Sigmoid colon (tissue), 6 donors: ENCODE measurements at regions not wholly inside any gene's neighbourhood (a gene's known extent, or its start where the extent isn't known, plus 50 kb on each side); places are given as distances from the start of the nearest gene placed in this dataset.

Experiments used
- DNase-seq: peaks from one replicate; pipeline ENCODE4 v3.0.0-alpha.2; 2019
- H3K27ac ChIP-seq, 4 donors: fragments of 200-600 bp; sonication (generic); one replicate each; pipeline ENCODE4 v1.5.1; 2016 to 2019; ENCODE audit warnings: mild to moderate bottlenecking in 1 of 4
- H3K27me3 ChIP-seq, 3 donors: fragments of 200-600 bp; sonication (generic); one replicate each; pipeline ENCODE4 v1.5.1; 2019; ENCODE audit warnings: mild to moderate bottlenecking in 1 of 3
- H3K36me3 ChIP-seq, 4 donors: fragments of 200-600 bp; sonication (generic); one replicate each; pipeline ENCODE4 v1.5.1; 2016 to 2019
- H3K4me1 ChIP-seq, 4 donors: fragments of 200-600 bp; sonication (generic); one replicate each; pipeline ENCODE4 v1.5.1; 2017 to 2019
- H3K4me3 ChIP-seq, 4 donors: fragments of 200-600 bp; sonication (generic); one replicate each; pipeline ENCODE4 v1.5.1; 2017 to 2019; ENCODE audit warnings: mild to moderate bottlenecking in 2 of 4, moderate library complexity in 1 of 4
- H3K9me3 ChIP-seq, 4 donors: fragments of 200-600 bp in 3 of 4; sonication (generic) in 3 of 4; one replicate each; pipeline versions ENCODE4 v1.5.1 to v1.6.1; 2013 to 2019
- CTCF ChIP-seq, 4 experiments: fragments of 450-650 bp in 3 of 4; fragments of 200-600 bp in 1 of 4; IDR thresholded peaks; one replicate each; pipeline ENCODE4 v1.5.1; 2016 to 2019; ENCODE audit warnings: antibody characterized with exemption in 4 of 4, mild to moderate bottlenecking in 3 of 4, moderate library complexity in 2 of 4
- EP300 ChIP-seq, 4 donors: sonication (generic); formaldehyde crosslinking; IDR thresholded peaks; one replicate each; pipeline ENCODE4 v1.6.1; 2017; ENCODE audit warnings: antibody characterized with exemption in 4 of 4
- POLR2A ChIP-seq, 2 donors: fragments of 450-650 bp; IDR thresholded peaks; one replicate each; pipeline ENCODE4 v1.6.1; 2016; ENCODE audit warnings: antibody characterized with exemption in 2 of 2, mild to moderate bottlenecking in 2 of 2, moderate library complexity in 2 of 2
- POLR2AphosphoS5 ChIP-seq, 4 donors: sonication (generic); formaldehyde crosslinking; IDR thresholded peaks; one replicate each; pipeline ENCODE4 v1.6.1; 2017; ENCODE audit warnings: antibody characterized with exemption in 4 of 4
- WGBS, 2 donors: extraction: QIAGEN DNeasy Blood & Tissue Kit; methylation state at CpG; one replicate each; pipeline ENCODE4 v1.1.7; 2013; 5-methylcytosine and 5-hydroxymethylcytosine counted together
- intact Hi-C: fragments of 100-400 bp; cut with DNase I; formaldehyde crosslinking; loops from one replicate; pipeline ENCODE4 v1.15.1; 2023
- donor health status: healthy with polysubstance abuse.
- donor health status: healthy.

- Histone ChIP-seq H3K4me1 (no peaks in the 10 kb centered on the region), H3K36me3 (no peaks in the 10 kb centered on the region), H3K4me3 (no peak overlapping the region), H3K9me3 (peaks cover 0 to 1% (median 0%) of the 10 kb centered on the region in 4 donors), H3K27ac (no peak overlapping the region), H3K27me3 (no peaks in the 10 kb centered on the region)
- intact Hi-C loops = no loop called here
- DNase-seq = no peak
- TF ChIP-seq CTCF (IDR thresholded peaks at IDR 0.05) = no peak
- TF ChIP-seq POLR2AphosphoS5 (IDR thresholded peaks at IDR 0.05) = no peak
- TF ChIP-seq POLR2A (IDR thresholded peaks at IDR 0.05) = no peak
- no peak for TF ChIP-seq EP300 (IDR thresholded peaks at IDR 0.05)
These were observed 85.8 kb upstream of the ST6GALNAC5 start for GRCh38 chr1:76781447-76781846.

GRCh38 chr1:76782809-76783208 is 84.5 kb upstream of the ST6GALNAC5 start:
- intact Hi-C loops = no loop called here

GRCh38 chr1:76784502-76784901 is 82.8 kb upstream of the ST6GALNAC5 start:
- H3K9me3 ChIP-seq = peaks cover 0 to 1% (median 0%) of the 10 kb centered on the region in 4 donors
- no peaks in the 10 kb centered on the region for H3K27me3 ChIP-seq
- H3K36me3 ChIP-seq = no peaks in the 10 kb centered on the region
- intact Hi-C loops = no loop called here
- no peak for DNase-seq
- no peak overlapping the region for H3K4me3 ChIP-seq
- no peaks in the 10 kb centered on the region for H3K4me1 ChIP-seq
- no peak overlapping the region for H3K27ac ChIP-seq
- TF ChIP-seq POLR2A (IDR thresholded peaks at IDR 0.05) (no peak), CTCF (IDR thresholded peaks at IDR 0.05) (no peak), EP300 (IDR thresholded peaks at IDR 0.05) (no peak), POLR2AphosphoS5 (IDR thresholded peaks at IDR 0.05) (no peak)

More at GRCh38 chr1:76782809-76783208, 84.5 kb upstream of the ST6GALNAC5 start:
- DNase-seq = no peak
- Histone ChIP-seq H3K36me3 (no peaks in the 10 kb centered on the region), H3K9me3 (peaks cover 0 to 1% (median 0%) of the 10 kb centered on the region in 4 donors), H3K27ac (no peak overlapping the region), H3K4me3 (no peak overlapping the region), H3K27me3 (no peaks in the 10 kb centered on the region), H3K4me1 (no peaks in the 10 kb centered on the region)
- no peak for TF ChIP-seq CTCF (IDR thresholded peaks at IDR 0.05)
- peak in 1 of 4 donors; percentile 5 for TF ChIP-seq EP300 (IDR thresholded peaks at IDR 0.05)
- TF ChIP-seq POLR2A (IDR thresholded peaks at IDR 0.05) = no peak
- peak in 1 of 4 donors; percentile 48 for TF ChIP-seq POLR2AphosphoS5 (IDR thresholded peaks at IDR 0.05)
- 74 to 89% methylated on average over 1 of the region's 1 CpG for WGBS, 2 donors

- intact Hi-C loops = no loop called here
- no peak for TF ChIP-seq CTCF (IDR thresholded peaks at IDR 0.05)
- TF ChIP-seq POLR2AphosphoS5 (IDR thresholded peaks at IDR 0.05) = no peak
- TF ChIP-seq EP300 (IDR thresholded peaks at IDR 0.05) = no peak
- TF ChIP-seq POLR2A (IDR thresholded peaks at IDR 0.05) = no peak
These were observed 81.1 kb upstream of the ST6GALNAC5 start for GRCh38 chr1:76786222-76786621.

GRCh38 chr1:76793594-76793993 is 73.7 kb upstream of the ST6GALNAC5 start:
- Histone ChIP-seq H3K4me3 (no peak overlapping the region), H3K36me3 (no peaks in the 10 kb centered on the region), H3K9me3 (no peaks in the 10 kb centered on the region), H3K27ac (no peak overlapping the region), H3K27me3 (no peaks in the 10 kb centered on the region), H3K4me1 (no peaks in the 10 kb centered on the region)
- intact Hi-C loops = no loop called here
- no peak for DNase-seq
- WGBS, 2 donors = 66 to 78% methylated on average over 2 of the region's 2 CpGs
- TF ChIP-seq POLR2AphosphoS5 (IDR thresholded peaks at IDR 0.05) (no peak), POLR2A (IDR thresholded peaks at IDR 0.05) (no peak), CTCF (IDR thresholded peaks at IDR 0.05) (no peak), EP300 (IDR thresholded peaks at IDR 0.05) (no peak)

More at GRCh38 chr1:76786222-76786621, 81.1 kb upstream of the ST6GALNAC5 start:
- no peak for DNase-seq
- H3K4me1 ChIP-seq = no peaks in the 10 kb centered on the region
- H3K27ac ChIP-seq = no peak overlapping the region
- H3K4me3 ChIP-seq = no peak overlapping the region
- peaks cover 0 to 1% (median 0%) of the 10 kb centered on the region in 4 donors for H3K9me3 ChIP-seq
- no peaks in the 10 kb centered on the region for H3K27me3 ChIP-seq
- no peaks in the 10 kb centered on the region for H3K36me3 ChIP-seq
